ENCODE measurements at regions not wholly inside any gene's neighbourhood (a gene's known extent, or its start where the extent isn't known, plus 50 kb on each side); places are given as distances from the start of the nearest gene placed in this dataset.
"Not testable (repeated sequence)": the region's sequence is repeated elsewhere in the genome, so short reads cannot be mapped to it uniquely, and the experiment has no call there.

- DNase-seq, result no peak
These were observed 196.3 kb downstream of the DCDC2C start for GRCh38 chr2:3899536-3900155.

- no peak for DNase-seq
These were observed 198.8 kb downstream of the DCDC2C start for GRCh38 chr2:3902131-3902530.

GRCh38 chr2:3904061-3904460, 200.7 kb downstream of the DCDC2C start:
- no peak for DNase-seq

DNA sequence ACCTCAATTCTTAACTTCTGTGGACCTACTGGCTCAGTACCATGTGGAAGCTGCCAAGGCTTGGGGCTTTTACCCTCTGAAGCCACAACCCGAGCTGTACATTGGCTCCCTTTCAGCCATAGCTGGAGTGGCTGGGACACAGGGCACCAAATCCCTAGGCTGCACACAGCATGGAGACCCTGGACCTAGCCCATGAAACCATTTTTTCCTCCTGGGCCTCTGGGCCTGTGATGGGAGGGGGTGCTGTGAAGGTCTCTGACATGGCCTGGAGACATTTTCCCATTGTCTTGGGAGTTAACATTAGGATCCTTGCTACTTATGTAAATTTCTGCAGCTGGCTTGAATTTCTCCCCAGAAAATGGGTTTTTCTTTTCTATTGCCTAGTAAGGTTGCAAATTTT, 205.1 kb downstream of the DCDC2C start:
- not testable (repeated sequence) for DNase-seq

DNA sequence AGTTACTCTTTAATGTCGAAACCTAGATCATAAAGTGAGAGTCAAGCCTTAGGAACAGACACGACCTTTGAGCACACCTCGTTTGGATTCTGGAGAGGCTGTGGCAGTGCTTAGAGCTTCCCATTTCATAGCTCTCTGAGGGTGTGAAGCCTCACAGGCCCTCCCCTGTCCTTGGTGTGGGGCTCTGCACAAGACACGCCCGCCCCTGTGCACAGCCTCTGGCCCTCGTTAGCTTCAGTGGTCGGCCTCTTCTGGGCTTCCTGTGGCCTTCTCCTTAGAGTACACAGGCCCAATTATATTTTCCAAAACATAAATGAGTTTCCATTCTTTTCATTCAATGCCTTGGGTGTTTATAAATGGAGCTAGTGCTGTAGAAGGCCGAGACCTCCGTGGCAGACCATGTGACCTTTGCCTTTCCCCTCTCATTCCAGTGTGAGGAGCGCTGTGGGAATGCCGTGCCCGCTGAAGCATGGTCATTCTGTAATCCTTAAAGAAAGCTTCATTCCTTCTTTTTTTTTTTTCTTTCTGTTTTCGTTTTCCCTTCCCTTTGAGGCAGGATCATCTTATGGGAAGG, 208.6 kb downstream of the DCDC2C start:
- no peak for DNase-seq

DNA sequence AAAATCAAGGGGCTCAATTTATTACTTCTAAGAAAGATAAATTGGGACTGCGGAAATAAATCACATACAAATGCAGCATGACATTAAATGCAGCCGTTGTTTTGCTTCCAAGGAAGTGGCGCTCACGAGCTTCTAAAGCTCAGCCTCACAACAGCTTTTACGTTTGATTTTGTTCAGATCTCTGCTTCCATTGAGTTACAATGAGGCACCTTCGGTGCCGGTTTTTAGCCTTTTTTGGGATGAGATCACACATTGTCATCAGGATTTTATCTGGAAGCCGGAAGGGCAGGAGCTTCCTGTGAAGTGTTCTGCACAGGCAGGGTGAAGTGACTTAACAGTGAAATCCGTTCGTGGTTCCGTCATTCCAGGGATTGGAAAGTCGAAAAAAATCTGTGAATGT, 209.8 kb downstream of the DCDC2C start:
- peak; percentile 1 for DNase-seq

DNA sequence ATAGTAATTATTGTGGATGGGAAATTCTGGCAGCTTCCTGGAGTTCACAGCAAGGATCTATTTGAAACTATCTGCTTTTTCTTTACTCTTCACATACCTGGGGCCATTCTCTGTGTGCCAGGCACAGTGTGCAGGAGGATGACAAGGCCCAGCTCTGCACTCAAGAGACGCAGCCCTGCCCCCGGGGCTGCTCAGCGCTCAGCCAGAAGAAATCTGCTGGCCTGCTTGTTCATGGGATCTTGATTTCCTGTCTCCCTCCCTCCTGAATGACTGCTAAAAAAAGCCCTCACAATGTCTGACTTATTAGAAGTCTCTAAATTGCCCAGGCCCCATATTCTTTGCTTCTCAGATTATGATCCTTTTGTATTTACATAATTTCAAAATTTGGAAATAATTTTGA, 210.9 kb downstream of the DCDC2C start:
- DNase-seq, result peak; percentile 3

DNA sequence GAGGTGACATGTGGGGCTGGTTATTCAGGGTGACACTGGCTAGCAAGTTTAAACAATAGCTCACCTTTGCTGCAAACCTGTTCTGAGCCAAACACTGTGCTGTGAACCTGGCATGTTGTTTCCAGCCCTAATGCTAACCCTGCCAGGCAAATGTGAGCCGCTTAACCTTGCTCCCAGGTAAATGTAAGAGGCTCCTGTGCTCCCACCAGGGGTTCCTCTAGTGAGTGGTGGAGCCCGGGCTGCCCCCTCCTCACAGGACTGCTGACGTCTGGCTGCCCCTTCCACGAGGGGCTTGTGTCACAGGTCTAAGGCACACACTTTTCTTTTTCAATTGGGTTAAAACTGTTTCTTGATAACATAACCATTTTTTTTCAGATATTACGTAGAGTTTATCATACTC, 223.7 kb downstream of the DCDC2C start:
- no peak for DNase-seq

DNA sequence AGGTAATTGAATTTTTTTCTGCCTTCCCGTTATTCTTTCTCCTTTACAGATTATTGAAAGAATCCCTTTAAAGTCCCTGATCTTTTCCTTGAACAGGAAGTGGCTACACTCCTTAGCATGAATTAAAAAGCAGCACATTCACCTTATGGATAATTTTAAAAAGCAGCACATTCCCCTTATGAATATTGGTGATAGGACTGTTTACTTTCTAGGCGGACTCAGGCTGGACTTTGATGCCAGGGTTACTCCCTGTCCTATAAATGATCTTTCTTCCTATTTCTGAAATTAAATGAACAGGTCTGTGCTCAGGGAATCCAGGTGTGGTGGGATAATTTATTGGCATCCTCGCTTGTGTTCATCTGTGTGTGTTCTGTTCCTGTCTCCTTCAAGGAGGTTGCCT, 226.0 kb downstream of the DCDC2C start:
- no peak for DNase-seq

- no peak for DNase-seq
These were observed 226.9 kb downstream of the DCDC2C start for GRCh38 chr2:3930246-3930645.

DNA sequence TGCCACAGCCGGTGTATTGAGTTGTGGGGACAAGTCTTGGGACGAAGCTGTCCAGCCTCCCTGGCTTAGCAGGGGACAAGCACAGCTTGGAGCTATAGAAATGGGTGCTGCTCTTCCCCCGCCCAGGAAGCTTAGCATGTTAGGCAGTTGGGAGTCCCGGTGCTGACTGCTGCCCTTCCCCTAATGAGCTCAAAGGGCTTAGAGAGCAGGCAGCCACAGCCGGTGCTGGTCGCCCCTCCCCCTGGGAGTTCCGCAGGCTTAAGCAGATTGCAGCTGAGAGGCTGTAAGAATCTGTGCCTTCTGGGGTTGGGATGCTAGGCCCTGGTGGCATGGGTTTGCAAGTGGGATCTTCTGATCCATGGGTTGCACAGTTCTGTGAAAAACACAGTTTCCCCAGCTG, 237.3 kb downstream of the DCDC2C start:
- DNase-seq, result no peak

DNA sequence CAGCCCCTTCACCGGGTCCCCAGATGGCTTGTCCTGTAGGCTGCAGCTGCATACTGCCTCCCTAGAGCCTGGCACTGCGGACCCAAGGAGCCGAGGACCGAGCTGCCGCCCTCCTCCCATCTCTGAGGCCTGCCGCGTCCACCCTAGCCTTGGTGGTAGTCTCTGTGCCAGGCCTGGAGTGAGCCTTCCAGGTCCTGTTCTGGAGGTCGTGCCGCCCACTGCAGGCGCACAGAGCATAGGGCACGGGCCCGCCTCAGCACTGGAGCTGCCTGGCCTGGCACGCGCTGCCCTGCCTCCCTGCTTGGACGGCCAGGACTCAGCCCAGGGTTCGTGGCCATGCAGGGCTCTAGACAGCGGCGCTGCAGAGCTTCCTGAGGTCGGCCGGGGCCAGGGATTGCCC, 239.5 kb downstream of the DCDC2C start:
- DNase-seq, result no peak

- no peak for DNase-seq
These were observed 240.7 kb downstream of the DCDC2C start for GRCh38 chr2:3944071-3944470.

GRCh38 chr2:3944841-3945240, 241.5 kb downstream of the DCDC2C start:
- DNase-seq, result no peak

GRCh38 chr2:3948191-3948590, 244.8 kb downstream of the DCDC2C start:
- DNase-seq, result no peak

GRCh38 chr2:3951131-3951954, 248.0 kb downstream of the DCDC2C start:
- DNase-seq, result no peak

- DNase-seq, result no peak
These were observed 249.6 kb downstream of the DCDC2C start for GRCh38 chr2:3952866-3953516.

DNA sequence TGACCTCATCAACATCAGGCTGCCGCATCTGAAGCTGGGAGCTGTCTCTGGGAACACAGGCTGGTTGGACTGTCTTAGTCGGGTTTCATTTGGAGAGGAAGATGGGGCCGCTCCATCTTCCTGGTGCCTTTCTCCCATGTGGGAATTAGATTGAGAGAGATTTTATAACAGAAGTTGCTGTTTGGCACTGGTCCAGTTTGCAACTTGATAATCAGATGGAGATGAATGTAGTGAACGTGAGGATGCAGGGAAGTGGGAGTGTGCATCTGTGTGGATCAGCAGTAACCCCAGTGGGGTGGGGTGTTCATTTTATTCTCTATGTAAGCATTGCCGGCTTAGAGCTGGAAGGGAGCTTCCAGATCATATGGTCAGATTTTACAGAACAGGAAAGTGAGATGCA, 250.9 kb downstream of the DCDC2C start:
- DNase-seq, result no peak

GRCh38 chr2:3956406-3956805, 253.0 kb downstream of the DCDC2C start:
- DNase-seq, result no peak

DNA sequence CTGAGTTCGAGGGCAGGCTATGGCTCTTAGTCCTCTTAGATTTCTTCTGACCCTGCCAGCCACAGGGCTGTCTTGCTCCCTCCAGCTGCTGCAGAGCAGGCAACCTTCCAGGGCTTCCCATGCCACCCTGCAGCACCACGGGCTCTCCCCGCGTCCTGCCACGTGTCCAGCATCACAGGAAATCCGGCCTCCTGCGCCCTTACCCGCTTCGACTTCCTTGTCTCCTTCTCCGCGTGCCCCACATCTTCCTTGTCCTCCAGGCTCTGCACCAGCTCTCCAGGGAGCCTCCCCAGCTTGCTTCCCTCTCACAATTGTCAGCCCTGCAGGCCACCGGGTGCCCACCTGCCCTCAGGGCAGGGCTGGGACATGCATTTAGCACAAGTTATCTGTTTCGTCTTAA, 253.5 kb downstream of the DCDC2C start:
- DNase-seq, result no peak

- DNase-seq, result no peak
These were observed 255.1 kb downstream of the DCDC2C start for GRCh38 chr2:3958465-3958864.

DNA sequence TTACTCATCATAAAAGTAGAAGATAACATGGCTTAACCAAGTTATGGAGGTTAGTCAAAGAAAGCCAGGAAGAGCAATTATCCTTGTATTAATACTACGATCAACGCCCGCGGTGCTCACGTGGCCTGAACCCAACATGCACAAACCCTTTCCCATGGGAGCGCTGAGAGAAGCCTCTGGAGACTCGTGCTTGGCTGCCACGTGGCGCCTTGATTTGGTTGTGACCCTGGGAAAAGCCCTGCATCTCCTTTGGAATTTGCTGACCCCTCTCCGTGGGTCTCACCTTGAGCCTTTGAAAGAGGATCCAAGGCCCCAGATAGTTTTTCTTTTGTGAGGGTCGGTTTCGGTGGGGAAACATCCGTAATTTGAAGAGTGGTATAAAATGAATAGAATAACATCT, 255.6 kb downstream of the DCDC2C start:
- DNase-seq, result no peak

DNA sequence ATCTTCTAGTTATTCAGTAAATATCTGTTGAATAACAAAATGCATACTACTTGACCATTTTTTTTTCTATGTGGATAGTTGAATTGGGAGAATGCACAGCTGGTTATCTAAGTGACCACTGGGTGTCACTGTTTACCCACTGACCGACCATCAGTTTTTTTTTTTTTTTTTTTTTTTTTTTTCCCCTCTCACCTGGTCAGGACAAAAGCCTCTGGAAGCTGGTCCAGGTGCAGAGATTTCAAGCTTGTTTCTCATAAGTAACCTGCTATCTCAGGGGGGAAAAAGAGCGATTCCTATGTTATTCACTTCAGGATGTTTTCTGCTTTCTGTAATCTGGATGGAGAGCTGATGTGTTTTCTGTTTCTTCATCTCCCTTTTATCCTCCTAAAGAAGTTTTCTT, 256.0 kb downstream of the DCDC2C start:
- DNase-seq, result peak; percentile 8

GRCh38 chr2:3960106-3960505, 256.7 kb downstream of the DCDC2C start:
- peak; percentile 14 for DNase-seq

Data from fibroblast of skin of abdomen (primary cell).